ENCODE measurements at regions not wholly inside any gene's neighbourhood (a gene's known extent, or its start where the extent isn't known, plus 50 kb on each side); places are given as distances from the start of the nearest gene placed in this dataset.

DNA sequence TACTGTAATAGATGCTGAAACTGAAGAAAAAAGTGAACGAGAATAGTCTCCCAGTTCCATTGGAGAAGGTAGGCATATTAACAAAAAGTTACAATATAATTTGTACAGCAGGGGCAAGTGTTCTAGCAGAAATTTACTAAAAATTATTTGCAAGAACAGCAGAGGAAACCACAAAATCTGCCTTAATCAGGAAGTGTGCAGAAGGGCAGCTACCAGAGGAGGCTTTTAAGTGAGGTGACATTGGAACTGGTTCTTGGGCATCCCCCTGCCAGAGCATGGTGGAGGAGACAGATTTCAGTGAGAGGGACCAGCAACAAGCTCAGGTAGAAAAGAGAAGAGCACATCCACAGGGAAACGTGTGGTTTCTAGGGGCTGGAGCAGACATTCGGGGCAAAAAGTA lies 279.3 kb upstream of the CAMK1G start:
- intact Hi-C loops (cut with micrococcal nuclease; ENCODE audit: unreplicated experiment): no loop called here
- H3K4me3 ChIP-seq (ENCODE audit: low read depth, low read length, poor library complexity, severe bottlenecking): no peak overlapping the region
- H3K36me3 ChIP-seq (ENCODE audit: insufficient read depth, low read length): no peaks in the 10 kb centered on the region
- DNase-seq (ENCODE audit: low spot score): no peak
- TF ChIP-seq EZH2phosphoT487 (IDR thresholded peaks at IDR 0.05; ENCODE audit: borderline replicate concordance, low read depth, low read length): no peak
- TF ChIP-seq, protein P1, sequence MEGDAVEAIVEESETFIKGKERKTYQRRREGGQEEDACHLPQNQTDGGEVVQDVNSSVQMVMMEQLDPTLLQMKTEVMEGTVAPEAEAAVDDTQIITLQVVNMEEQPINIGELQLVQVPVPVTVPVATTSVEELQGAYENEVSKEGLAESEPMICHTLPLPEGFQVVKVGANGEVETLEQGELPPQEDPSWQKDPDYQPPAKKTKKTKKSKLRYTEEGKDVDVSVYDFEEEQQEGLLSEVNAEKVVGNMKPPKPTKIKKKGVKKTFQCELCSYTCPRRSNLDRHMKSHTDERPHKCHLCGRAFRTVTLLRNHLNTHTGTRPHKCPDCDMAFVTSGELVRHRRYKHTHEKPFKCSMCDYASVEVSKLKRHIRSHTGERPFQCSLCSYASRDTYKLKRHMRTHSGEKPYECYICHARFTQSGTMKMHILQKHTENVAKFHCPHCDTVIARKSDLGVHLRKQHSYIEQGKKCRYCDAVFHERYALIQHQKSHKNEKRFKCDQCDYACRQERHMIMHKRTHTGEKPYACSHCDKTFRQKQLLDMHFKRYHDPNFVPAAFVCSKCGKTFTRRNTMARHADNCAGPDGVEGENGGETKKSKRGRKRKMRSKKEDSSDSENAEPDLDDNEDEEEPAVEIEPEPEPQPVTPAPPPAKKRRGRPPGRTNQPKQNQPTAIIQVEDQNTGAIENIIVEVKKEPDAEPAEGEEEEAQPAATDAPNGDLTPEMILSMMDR (conservative IDR thresholded peaks at IDR 0.05; ENCODE audit: low read length): no peak
- H2AFZ ChIP-seq (ENCODE audit: low read length): no peak overlapping the region
- ChIA-PET POLR2A (no interaction called here), CTCF (ENCODE audit: unreplicated experiment) (no interaction called here)
- no peaks in the 10 kb centered on the region for H3K9me3 ChIP-seq (ENCODE audit: low read length)
- no TSS peak for BruUV-seq (replicated peaks)
- no peaks in the 10 kb centered on the region for H4K20me1 ChIP-seq (ENCODE audit: insufficient read depth, low read length)
- H3K27ac ChIP-seq (ENCODE audit: low read depth, low read length, poor library complexity, severe bottlenecking): no peak overlapping the region
- H3K9me2 ChIP-seq (ENCODE audit: insufficient read depth, low read length): no peaks in the 10 kb centered on the region
- no peaks in the 10 kb centered on the region for H3K79me2 ChIP-seq (ENCODE audit: insufficient read depth, low read depth, low read length)
- H3K4me2 ChIP-seq (ENCODE audit: low read length): no peak overlapping the region
- H3K4me1 ChIP-seq (ENCODE audit: insufficient read depth, low read length, poor library complexity, severe bottlenecking): no peaks in the 10 kb centered on the region

DNA sequence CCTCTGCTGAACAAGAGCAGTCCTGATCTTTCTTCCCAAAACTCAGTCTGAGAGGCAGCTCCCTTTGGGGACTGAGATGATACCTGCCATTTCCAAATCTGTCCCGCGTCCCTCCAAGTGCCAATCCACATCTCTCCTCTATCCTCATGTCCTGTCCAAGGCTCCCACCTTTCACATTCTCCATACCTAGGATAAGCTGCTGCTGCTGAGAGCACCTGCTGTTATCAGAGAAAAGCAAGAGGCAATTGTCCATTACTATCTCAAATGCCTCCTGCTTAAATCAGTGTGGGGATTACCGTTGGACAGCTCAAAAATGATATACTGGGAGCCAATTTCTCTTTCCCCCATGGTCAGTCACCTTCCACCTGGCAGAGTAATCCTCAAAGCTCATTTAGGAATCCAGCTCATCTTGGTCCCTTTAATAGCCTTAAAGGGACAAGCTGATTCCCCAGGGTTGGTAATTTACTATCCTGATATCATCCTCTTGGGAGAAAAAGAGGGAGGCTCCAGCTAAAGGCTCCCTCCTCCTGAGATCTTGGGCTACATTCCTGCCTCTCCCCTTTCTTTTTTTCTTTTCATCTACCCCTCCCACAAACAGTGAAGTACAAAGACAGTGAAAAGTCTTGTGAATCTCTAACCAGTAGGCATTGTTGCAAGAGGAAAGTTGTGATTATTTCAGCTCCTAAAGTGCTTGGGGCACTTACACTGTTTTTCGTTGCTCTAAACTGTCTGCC lies 278.1 kb upstream of the CAMK1G start:
- H2AFZ ChIP-seq (ENCODE audit: low read length): no peak overlapping the region
- BruUV-seq (replicated peaks): no TSS peak
- intact Hi-C loops (cut with micrococcal nuclease; ENCODE audit: unreplicated experiment): no loop called here
- ChIA-PET CTCF (ENCODE audit: unreplicated experiment) (no interaction called here), POLR2A (no interaction called here)
- no peaks in the 10 kb centered on the region for H3K79me2 ChIP-seq (ENCODE audit: insufficient read depth, low read depth, low read length)
- H4K20me1 ChIP-seq (ENCODE audit: insufficient read depth, low read length): no peaks in the 10 kb centered on the region
- DNase-seq (ENCODE audit: low spot score): no peak
- H3K36me3 ChIP-seq (ENCODE audit: insufficient read depth, low read length): no peaks in the 10 kb centered on the region
- H3K4me1 ChIP-seq (ENCODE audit: insufficient read depth, low read length, poor library complexity, severe bottlenecking): no peaks in the 10 kb centered on the region
- H3K4me3 ChIP-seq (ENCODE audit: low read depth, low read length, poor library complexity, severe bottlenecking): no peak overlapping the region
- TF ChIP-seq, protein P1 (conservative IDR thresholded peaks at IDR 0.05; ENCODE audit: low read length): no peak
- TF ChIP-seq EZH2phosphoT487 (IDR thresholded peaks at IDR 0.05; ENCODE audit: borderline replicate concordance, low read depth, low read length): no peak
- H3K27ac ChIP-seq (ENCODE audit: low read depth, low read length, poor library complexity, severe bottlenecking): no peak overlapping the region
- no peak overlapping the region for H3K4me2 ChIP-seq (ENCODE audit: low read length)
- H3K9me3 ChIP-seq (ENCODE audit: low read length): no peaks in the 10 kb centered on the region
- no peaks in the 10 kb centered on the region for H3K9me2 ChIP-seq (ENCODE audit: insufficient read depth, low read length)

DNA sequence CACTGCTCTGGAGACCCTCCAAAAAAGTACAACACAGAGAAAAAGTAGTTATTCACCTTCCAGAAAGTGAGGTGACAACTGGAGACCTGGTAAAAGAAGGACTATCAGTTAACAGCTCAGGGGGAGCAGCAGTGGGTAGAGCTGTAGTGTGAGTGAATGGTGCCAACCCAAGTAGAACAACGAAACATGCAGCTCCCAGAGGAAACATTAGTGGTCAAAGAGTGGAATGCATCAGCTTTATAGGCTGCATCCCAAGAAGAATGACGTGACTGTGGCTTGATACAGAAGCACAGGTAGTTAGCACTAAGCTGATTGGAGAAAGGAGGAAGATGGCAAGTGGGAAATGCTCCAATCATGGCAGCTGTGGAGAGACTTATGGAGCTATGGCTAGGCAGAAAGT lies 275.7 kb upstream of the CAMK1G start:
- intact Hi-C loops (cut with micrococcal nuclease; ENCODE audit: unreplicated experiment): no loop called here
- no peaks in the 10 kb centered on the region for H3K9me2 ChIP-seq (ENCODE audit: insufficient read depth, low read length)
- H3K9me3 ChIP-seq (ENCODE audit: low read length): no peaks in the 10 kb centered on the region
- DNase-seq (ENCODE audit: low spot score): no peak
- H3K27ac ChIP-seq (ENCODE audit: low read depth, low read length, poor library complexity, severe bottlenecking): no peak overlapping the region
- H4K20me1 ChIP-seq (ENCODE audit: insufficient read depth, low read length): no peaks in the 10 kb centered on the region
- ChIA-PET POLR2A (interaction anchor here (0.6 kb wide), 2 partner anchors 9 to 28 kb away, joined by 3 read pairs; no protein-coding TSS in a partner anchor), CTCF (ENCODE audit: unreplicated experiment) (no interaction called here)
- TF ChIP-seq, protein P1 (conservative IDR thresholded peaks at IDR 0.05; ENCODE audit: low read length): no peak
- no peak for TF ChIP-seq EZH2phosphoT487 (IDR thresholded peaks at IDR 0.05; ENCODE audit: borderline replicate concordance, low read depth, low read length)
- no peaks in the 10 kb centered on the region for H3K79me2 ChIP-seq (ENCODE audit: insufficient read depth, low read depth, low read length)
- H3K36me3 ChIP-seq (ENCODE audit: insufficient read depth, low read length): no peaks in the 10 kb centered on the region
- no peak overlapping the region for H2AFZ ChIP-seq (ENCODE audit: low read length)
- no TSS peak for BruUV-seq (replicated peaks)
- no peaks in the 10 kb centered on the region for H3K4me1 ChIP-seq (ENCODE audit: insufficient read depth, low read length, poor library complexity, severe bottlenecking)
- H3K4me2 ChIP-seq (ENCODE audit: low read length): no peak overlapping the region
- H3K4me3 ChIP-seq (ENCODE audit: low read depth, low read length, poor library complexity, severe bottlenecking): no peak overlapping the region
